HEK293 (cell line): ENCODE measurements at regions not wholly inside any gene's neighbourhood (a gene's known extent, or its start where the extent isn't known, plus 50 kb on each side); places are given as distances from the start of the nearest gene placed in this dataset.
A peak's percentile ranks its signal among the peaks of the same experiment; 100 is the strongest.
"Not testable (repeated sequence)": the region's sequence is repeated elsewhere in the genome, so short reads cannot be mapped to it uniquely, and the experiment has no call there.

Experiments used
- CTCF ChIA-PET: fragments of 350-600 bp; formaldehyde crosslinking; extraction: SDS; loops from one replicate; lab custom pipeline; 2021; ENCODE audit warnings: antibody characterized with exemption; lab: Yijun Ruan, JAX
- POLR2A ChIA-PET: fragments of 300-600 bp; formaldehyde crosslinking; extraction: SDS; loops from one replicate; lab custom pipeline; 2020; ENCODE audit warnings: antibody characterized with exemption, inconsistent platforms; lab: Yijun Ruan, JAX
- H3K27ac ChIP-seq: fragments of 200-500 bp; sonication (Bioruptor generic); 2 replicates; pipeline ENCODE4 v1.5.1; 2014; ENCODE audit warnings: low read depth, low read length, control low read depth, inconsistent platforms; ENCODE audit errors: extremely low read depth
- H3K36me3 ChIP-seq, 2 experiments: fragments of 200-500 bp in 1 of 2; sonication (Bioruptor generic) in 1 of 2; 1 replicate in 1 of 2; 2 replicates in 1 of 2; pipeline ENCODE4 v1.5.1; 2014 to 2017; ENCODE audit warnings: inconsistent platforms in 2 of 2, low read length in 2 of 2; ENCODE audit not compliant: control insufficient read depth in 2 of 2, insufficient read depth in 1 of 2
- H3K4me1 ChIP-seq: fragments of 200-500 bp; sonication (Bioruptor generic); 2 replicates; pipeline ENCODE4 v1.5.1; 2014; ENCODE audit warnings: mild to moderate bottlenecking, low read length, inconsistent platforms; ENCODE audit not compliant: control insufficient read depth, insufficient read depth
- H3K4me3 ChIP-seq: 2 replicates; pipeline ENCODE4 v1.5.1; 2011; ENCODE audit warnings: low read depth, mild to moderate bottlenecking, control low read depth, low read length, moderate library complexity
- H3K9me3 ChIP-seq: fragments of 200-500 bp; sonication (Bioruptor generic); 2 replicates; pipeline ENCODE4 v1.5.1; 2014; ENCODE audit warnings: low read depth, low read length, inconsistent platforms; ENCODE audit not compliant: control insufficient read depth, insufficient read depth
- SCRT1 ChIP-seq: fragments of 450-650 bp; formaldehyde crosslinking; IDR thresholded peaks from 2 replicates; pipeline ENCODE4 v1.5.1; 2016; ENCODE audit warnings: missing biosample characterization, missing genetic modification characterization, borderline replicate concordance
- SCRT2 ChIP-seq: fragments of 450-650 bp; formaldehyde crosslinking; IDR thresholded peaks from 2 replicates; pipeline ENCODE4 v1.5.1; 2016; ENCODE audit warnings: missing biosample characterization, missing genetic modification characterization
- TRIM28 ChIP-seq: IDR thresholded peaks from 2 replicates; pipeline ENCODE4 v1.6.1; 2011; ENCODE audit warnings: low read length, control low read depth, borderline replicate concordance
- ZBTB17 ChIP-seq: fragments of 450-650 bp; formaldehyde crosslinking; IDR thresholded peaks from 2 replicates; pipeline ENCODE4 v1.5.1; 2016; ENCODE audit warnings: missing biosample characterization, missing genetic modification characterization
- ZNF174 ChIP-seq: fragments of 450-650 bp; formaldehyde crosslinking; IDR thresholded peaks from 2 replicates; pipeline ENCODE4 v1.5.0; 2017; ENCODE audit warnings: missing biosample characterization, mild to moderate bottlenecking, missing genetic modification characterization
- ZNF366 ChIP-seq: fragments of 450-650 bp; formaldehyde crosslinking; conservative IDR thresholded peaks from 2 replicates; pipeline ENCODE4 v1.5.1; 2016; ENCODE audit warnings: missing biosample characterization, missing genetic modification characterization
- ZNF394 ChIP-seq: fragments of 450-650 bp; formaldehyde crosslinking; IDR thresholded peaks from 2 replicates; pipeline ENCODE4 v1.5.1; 2016; ENCODE audit warnings: missing biosample characterization, missing genetic modification characterization, mild to moderate bottlenecking, moderate library complexity, borderline replicate concordance
- ZNF473 ChIP-seq: fragments of 450-650 bp; formaldehyde crosslinking; IDR thresholded peaks from 2 replicates; pipeline ENCODE4 v1.5.1; 2017; ENCODE audit warnings: missing biosample characterization, missing genetic modification characterization
- ZNF585B ChIP-seq: fragments of 450-650 bp; formaldehyde crosslinking; IDR thresholded peaks from 2 replicates; pipeline ENCODE4 v1.5.1; 2016; ENCODE audit warnings: missing biosample characterization, missing genetic modification characterization
- ZNF626 ChIP-seq: fragments of 450-650 bp; sonication (Bioruptor Pico); formaldehyde crosslinking; IDR thresholded peaks from 2 replicates; pipeline ENCODE4 v1.5.1; 2018; ENCODE audit warnings: missing biosample characterization, missing genetic modification characterization, inconsistent platforms
- TF ChIP-seq, protein P1 (sequence below): fragments of 450-650 bp; formaldehyde crosslinking; IDR thresholded peaks from 2 replicates; pipeline ENCODE4 v1.5.1; 2016; ENCODE audit warnings: missing biosample characterization, missing genetic modification characterization

DNA sequence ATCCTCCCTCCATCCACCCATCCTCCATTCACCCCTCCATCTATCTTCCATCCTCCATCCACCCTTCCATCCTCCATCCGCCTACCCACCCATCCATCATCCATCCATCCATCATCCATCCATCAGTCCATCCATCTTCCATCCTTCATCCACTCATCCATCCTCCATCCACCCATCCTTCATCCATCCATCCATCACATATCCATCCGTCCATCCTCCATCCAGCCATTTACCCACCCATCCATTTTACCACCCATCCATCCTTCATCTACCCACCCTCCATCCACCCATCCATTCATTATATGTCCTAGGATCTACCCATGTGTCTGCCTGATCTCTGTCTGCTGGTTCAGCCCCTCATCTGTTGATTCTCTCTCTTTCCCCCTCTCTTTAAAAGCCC is 58.9 kb downstream of the TMEM121 start:
- not testable (repeated sequence) for H3K9me3 ChIP-seq
- TF ChIP-seq SCRT1 (tag by site-specific recombination), result 0 out of 2 replicates have a peak, but pooled peaks have one; percentile 10
- TF ChIP-seq ZNF366 (tag by site-specific recombination), result peak; percentile 97
- TF ChIP-seq ZBTB17 (tag by site-specific recombination), result peak; percentile 77
- TF ChIP-seq ZNF473 (tag by site-specific recombination), result 0 out of 2 replicates have a peak, but pooled peaks have one; percentile 40
- TF ChIP-seq SCRT2 (tag by site-specific recombination), result peak; percentile 69
- TF ChIP-seq, all 188 proteins: peak for 5; not testable (repeated sequence) for 183
- H3K4me1 ChIP-seq, H3K4me3 ChIP-seq, H3K27ac ChIP-seq, H3K36me3 ChIP-seq, POLR2A ChIA-PET, CTCF ChIA-PET: not testable (repeated sequence)

DNA sequence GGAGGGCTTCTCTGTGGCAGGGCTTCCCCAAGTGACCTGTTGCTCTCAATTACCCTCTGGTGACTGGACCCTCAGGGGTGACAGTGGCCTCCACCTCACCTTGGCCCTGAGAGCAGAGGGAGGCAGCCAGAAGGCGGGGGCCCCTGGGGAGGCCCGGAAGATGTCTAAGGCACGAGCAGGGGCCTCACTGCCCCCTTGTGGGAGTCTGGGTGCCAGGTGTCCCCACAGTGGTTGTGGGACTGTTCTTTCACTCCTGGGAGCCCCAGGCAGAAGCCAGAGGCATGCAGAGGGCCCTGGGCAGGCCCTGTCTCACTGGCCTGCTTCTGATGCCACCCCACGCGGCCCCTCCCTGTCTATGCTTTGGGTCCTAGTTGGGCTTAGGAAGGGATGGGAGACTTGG is 59.3 kb downstream of the TMEM121 start:
- CTCF ChIA-PET, POLR2A ChIA-PET, H3K4me1 ChIP-seq: not testable (repeated sequence)

DNA sequence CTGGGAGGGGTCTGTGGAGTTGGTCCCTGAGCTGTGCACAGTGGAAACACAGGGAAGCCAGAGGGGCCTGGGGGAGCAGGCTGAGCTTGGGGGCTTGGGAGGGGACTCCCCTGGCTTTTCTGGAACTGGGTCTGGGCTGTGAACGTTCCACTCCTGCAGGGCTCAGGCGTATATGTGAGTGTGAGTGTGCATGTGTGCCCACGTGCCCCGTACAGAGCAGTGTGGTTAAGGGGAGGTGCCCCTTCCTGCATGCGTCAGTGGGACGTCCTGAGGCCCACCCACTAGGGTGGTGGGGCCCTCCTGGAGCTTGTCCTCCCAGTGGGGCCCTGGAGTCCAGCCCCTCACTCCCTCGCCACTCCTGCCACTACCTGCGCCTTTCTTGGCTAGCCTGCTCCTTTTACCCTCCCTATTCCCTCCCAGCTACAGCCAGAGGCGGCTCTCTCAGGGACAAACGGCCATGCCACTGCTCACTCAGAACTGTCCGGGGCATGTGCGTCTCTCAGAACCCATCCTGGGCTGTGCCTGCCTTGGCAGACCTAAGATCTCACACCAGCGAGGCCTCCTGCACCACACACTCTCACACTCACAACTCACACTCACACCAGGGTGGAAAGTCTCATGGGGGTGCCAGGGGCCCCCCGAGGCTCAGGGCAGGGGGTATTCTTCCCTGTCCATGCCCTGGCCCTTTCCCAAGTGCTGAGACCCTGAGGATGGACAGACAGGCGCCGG is 59.9 kb downstream of the TMEM121 start:
- H3K4me3 ChIP-seq, CTCF ChIA-PET, H3K4me1 ChIP-seq, H3K36me3 ChIP-seq, POLR2A ChIA-PET, H3K9me3 ChIP-seq, H3K27ac ChIP-seq: not testable (repeated sequence)

More for the DNA sequence above, 59.3 kb downstream of the TMEM121 start:
- H3K4me3 ChIP-seq, H3K9me3 ChIP-seq, H3K27ac ChIP-seq, H3K36me3 ChIP-seq: not testable (repeated sequence)

DNA sequence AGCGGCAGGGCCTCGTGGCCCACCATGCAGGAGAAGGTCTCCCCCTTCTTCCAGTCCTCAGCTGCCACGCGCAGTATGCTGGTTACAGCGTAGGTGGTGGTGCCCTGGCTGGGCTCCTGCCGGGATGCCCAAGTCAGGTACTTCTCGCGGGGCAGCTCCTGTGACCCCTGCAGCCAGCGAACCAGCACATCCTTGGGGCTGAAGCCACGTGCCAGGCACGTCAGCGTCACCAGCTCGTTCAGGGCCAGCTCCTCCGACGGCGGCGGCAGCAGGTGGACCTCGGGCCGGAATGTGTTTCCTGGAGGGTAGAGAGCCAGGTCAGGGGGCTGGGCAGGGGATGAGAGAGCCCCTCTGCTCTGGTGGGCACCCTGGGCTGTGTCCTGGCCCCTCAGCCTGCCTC is 60.7 kb downstream of the TMEM121 start:
- CTCF ChIA-PET, H3K36me3 ChIP-seq, H3K27ac ChIP-seq, H3K9me3 ChIP-seq, POLR2A ChIA-PET, H3K4me3 ChIP-seq, H3K4me1 ChIP-seq: not testable (repeated sequence)

DNA sequence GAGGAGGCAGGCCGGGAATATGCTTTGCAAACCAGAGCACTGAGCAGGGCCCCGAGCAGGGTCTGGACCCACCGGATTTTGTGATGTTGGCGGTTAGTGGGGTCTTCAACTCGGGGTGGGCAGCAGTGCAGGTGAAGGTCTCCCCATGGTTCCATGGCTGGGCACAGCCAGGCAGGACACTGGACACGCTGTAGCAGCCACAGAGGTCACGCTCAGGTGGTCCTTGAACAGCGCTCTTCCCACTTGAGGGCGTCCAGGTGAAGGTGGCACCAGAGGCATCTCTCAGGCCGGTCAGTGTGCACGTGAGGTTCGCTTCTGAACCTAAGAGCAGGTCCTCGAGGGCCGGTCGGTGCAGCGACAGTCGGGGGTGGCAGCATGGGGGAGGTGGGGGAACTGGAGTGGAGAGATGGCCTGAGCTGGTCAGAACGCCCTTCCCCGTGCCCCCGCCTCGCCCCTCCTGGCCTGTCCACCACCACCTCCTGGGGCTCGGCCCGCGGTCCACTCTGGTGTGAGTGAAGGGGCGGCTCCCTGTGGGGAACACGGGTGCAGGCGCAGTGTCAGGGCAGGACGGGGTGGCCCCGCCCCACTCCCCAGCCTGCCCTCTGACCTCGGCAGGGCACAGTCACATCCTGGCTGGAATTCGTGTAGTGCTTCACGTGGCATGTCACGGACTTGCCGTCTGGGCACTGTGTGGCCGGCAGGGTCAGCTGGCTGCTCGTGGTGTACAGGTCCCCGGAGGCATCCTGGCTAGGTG is 61.3 kb downstream of the TMEM121 start:
- POLR2A ChIA-PET, H3K36me3 ChIP-seq, H3K4me3 ChIP-seq, H3K27ac ChIP-seq, H3K4me1 ChIP-seq, CTCF ChIA-PET, H3K9me3 ChIP-seq: not testable (repeated sequence)

DNA sequence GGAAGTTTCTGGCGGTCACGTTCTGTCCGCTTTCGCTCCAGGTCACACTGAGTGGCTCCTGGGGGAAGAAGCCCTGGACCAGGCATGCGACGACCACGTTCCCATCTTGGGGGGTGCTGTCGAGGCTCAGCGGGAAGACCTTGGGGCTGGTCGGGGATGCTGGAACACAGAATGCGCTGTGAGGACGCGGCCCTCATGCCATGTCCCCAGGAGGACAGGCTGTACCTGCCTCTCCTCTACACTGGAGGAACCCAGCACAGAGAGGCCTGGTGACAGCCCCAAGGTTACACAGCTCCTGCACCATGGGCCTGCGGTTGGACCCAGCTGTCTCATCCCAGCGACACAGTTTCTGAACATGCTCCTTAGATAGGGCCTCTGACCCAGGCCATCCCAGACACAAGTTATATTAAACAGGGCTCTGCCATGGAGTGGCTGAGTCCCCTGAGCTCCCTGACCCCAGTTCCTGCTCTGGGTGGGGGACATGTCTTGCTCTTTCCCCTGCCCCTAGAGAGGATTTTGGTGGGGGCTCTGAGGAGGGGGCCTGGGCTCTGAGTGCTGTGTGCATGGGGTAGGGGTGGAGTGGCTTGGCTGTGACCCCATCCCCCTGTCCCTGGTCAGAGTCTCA is 62.0 kb downstream of the TMEM121 start:
- Histone ChIP-seq H3K36me3 (no peaks in the 10 kb centered on the region), H3K4me1 (no peaks in the 10 kb centered on the region), H3K27ac (no peak overlapping the region), H3K4me3 (no peak overlapping the region), H3K9me3 (no peaks in the 10 kb centered on the region)
- ChIA-PET POLR2A (no interaction called here), CTCF (no interaction called here)
- TF ChIP-seq ZNF394 (tag by site-specific recombination), result no peak
- no peak for TF ChIP-seq TRIM28
- TF ChIP-seq, protein P1, sequence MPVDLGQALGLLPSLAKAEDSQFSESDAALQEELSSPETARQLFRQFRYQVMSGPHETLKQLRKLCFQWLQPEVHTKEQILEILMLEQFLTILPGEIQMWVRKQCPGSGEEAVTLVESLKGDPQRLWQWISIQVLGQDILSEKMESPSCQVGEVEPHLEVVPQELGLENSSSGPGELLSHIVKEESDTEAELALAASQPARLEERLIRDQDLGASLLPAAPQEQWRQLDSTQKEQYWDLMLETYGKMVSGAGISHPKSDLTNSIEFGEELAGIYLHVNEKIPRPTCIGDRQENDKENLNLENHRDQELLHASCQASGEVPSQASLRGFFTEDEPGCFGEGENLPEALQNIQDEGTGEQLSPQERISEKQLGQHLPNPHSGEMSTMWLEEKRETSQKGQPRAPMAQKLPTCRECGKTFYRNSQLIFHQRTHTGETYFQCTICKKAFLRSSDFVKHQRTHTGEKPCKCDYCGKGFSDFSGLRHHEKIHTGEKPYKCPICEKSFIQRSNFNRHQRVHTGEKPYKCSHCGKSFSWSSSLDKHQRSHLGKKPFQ (tag by site-specific recombination), result no peak
- no peak for TF ChIP-seq ZNF585B (tag by site-specific recombination)
- no peak for TF ChIP-seq ZNF626
- no peak for TF ChIP-seq ZNF174 (tag by site-specific recombination)
